Activated T-cell treated with anti-CD3 and anti-CD28 coated beads for 1 hour (primary cell): ENCODE measurements at regions not wholly inside any gene's neighbourhood (a gene's known extent, or its start where the extent isn't known, plus 50 kb on each side); places are given as distances from the start of the nearest gene placed in this dataset.

ENCODE experiments used
- DNase-seq: peaks from one replicate; pipeline ENCODE4 v3.0.0-alpha.2; 2020; ENCODE audit warnings: low read depth

DNA sequence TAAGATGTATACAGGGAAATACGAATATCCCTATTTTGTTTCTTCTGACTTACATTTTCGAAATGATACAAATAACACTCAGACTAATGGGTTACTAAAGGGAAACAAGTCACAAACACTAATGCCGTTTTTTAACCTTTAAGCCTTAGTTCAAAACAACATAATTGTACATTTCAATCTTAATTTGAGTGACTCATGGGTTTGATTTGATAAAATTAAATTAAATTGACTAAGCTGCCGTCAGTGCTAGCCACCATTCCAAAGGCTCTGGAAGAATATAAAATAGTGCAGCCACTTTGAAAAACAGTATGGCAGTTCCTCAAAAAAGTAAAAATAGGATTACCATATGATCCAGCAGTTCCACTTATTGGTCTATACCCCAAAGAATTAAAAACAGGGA lies 133.8 kb upstream of the NT5C1B start:
- DNase-seq: no peak

GRCh38 chr2:18722101-18722500 lies 132.7 kb upstream of the NT5C1B start:
- no peak for DNase-seq

- no peak for DNase-seq
These were observed 131.9 kb upstream of the NT5C1B start for GRCh38 chr2:18721038-18721922.

- no peak for DNase-seq
These were observed 130.8 kb upstream of the NT5C1B start for GRCh38 chr2:18719978-18720775.

DNA sequence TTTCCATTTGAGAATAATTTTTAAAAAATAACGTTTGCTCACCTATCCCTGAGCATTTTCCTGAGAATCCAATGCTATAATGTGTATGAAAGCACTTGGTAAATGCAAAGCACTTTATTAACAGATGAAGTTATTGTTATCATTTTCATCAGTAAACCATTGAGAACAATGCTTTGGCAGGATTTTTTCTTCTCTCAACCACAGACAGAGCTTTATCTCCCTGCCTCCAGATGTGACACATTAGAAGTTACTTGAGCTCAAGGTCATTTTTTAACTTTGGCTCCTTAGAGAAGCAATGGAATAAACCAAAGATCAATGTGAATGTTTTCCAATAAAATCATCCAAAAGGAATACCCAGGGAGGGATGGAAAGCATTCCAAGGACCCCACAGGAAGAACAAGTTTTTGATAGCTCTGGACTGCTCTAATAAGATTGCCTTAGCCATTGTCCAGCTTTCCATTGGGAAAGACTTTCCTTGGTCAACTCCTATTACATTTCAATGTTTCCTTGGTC lies 118.9 kb upstream of the NT5C1B start:
- no peak for DNase-seq

DNA sequence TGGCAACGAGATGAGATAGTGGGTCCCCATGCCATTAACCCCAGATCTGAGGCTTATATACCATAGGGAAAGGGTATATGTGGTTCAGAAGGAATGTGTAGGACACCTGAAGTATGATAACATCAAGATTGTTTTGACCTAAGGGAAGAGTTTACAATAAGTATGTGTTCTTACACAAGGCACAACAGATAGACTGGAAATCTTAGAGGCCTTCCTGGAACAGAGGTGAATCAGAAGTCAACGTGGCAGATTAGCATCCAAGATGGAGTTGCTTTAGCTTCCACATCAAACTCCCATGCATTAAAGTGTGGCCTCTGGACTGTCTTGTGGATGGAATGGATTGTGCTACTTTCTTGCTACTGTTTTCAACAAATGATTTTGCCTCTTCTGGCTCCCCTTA lies 116.6 kb upstream of the NT5C1B start:
- no peak for DNase-seq

DNA sequence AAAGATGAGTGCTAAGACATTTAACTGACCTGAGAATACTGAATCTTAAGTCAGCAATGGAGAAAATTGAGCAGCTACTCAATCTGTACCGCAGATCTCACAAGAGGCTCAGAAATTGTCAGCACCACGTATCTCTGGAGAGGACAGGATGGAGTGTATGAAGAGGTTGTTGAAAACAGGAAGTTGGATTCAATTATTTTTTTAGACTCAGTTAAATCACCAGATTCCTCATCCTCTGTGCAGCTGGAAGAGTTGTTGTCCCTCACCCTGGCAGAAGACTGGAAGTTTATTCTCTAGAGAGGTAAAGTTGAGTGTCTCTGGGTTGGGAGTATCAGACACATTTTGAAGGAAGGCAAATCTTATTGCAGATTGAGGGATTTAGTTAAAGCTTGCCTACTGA lies 114.9 kb upstream of the NT5C1B start:
- no peak for DNase-seq

DNA sequence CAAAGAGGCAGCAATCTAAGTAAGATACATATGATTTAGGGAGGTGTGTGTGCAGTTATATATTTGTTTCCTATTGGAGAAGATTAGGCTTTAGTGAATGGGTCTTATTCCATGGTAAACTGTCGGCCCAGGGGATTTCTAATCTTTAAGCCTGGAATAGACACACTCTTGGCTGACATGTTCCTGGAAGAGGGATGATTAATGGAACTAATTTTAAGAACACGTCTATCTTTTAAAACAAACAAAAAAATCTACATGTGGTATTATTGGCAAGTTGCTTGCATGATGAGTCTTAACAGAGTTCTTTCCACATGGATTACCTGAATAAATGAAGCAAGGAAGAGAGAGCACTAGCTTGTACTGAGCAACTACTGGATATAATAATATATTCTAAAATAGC lies 114.2 kb upstream of the NT5C1B start:
- no peak for DNase-seq

DNA sequence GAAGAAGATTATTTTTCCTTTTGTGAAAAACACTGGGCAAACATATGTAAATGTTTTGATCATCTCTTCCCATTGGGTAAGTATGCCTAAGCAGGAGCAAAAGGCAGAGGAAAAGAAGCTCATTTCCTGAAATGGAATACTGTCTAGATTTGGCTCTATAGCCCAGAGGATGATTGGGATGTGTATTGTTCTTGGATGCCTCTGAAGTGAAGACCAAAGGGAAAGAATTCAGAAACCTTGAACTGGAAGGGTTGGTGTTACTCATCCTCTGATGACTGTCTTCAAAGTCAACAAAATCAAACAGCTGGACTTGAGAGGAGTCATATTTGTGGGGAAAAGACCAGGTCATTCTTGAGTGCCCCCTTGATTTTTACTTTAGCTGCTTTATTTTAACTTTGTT lies 112.6 kb upstream of the NT5C1B start:
- DNase-seq: no peak

- no peak for DNase-seq
These were observed 112.2 kb upstream of the NT5C1B start for GRCh38 chr2:18701546-18701945.

DNA sequence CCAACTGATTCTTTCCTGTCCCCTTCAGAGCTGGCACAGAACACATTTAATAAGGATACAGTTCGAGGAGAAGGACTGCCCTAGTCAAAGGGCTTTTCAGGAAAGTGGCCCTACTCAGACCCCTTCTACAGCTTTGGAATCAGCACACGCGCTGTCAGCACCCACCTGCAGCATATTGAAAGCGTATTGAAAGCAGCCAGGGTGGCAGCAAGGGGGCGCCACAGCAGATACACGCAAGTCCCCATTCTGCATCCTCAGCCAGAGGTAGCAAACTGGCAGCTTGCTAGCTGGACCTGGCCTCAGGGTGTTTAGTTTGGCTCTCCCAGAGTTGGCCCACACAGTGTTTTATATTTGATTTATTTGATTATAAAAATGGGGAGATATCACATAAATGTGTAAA lies 101.0 kb upstream of the NT5C1B start:
- DNase-seq: no peak

GRCh38 chr2:18684206-18685038 lies 95.1 kb upstream of the NT5C1B start:
- no peak for DNase-seq

GRCh38 chr2:18682681-18683080 lies 93.3 kb upstream of the NT5C1B start:
- no peak for DNase-seq

DNA sequence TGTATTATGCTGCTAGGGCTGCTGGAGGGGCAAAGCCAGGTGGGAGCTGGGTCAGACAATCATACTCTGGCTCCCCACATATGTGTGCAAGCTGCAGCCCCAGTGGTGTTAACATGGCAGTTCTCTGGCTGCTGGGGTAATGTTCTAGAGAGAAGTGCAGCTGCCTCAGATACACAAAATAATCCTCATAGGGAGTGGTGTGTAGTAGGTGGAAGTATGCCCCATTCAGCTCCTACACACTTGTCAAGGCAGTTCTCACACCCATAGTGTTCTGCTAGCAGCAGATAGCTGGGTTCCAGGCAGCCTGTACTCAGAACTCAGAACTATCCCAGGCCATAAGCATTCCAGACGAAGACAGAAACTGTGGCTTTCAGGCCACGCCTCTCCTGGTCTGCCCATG lies 87.9 kb upstream of the NT5C1B start:
- DNase-seq: no peak

- DNase-seq: no peak
These were observed 84.9 kb upstream of the NT5C1B start for GRCh38 chr2:18674309-18674708.

- no peak for DNase-seq
These were observed 82.0 kb upstream of the NT5C1B start for GRCh38 chr2:18671363-18671762.

DNA sequence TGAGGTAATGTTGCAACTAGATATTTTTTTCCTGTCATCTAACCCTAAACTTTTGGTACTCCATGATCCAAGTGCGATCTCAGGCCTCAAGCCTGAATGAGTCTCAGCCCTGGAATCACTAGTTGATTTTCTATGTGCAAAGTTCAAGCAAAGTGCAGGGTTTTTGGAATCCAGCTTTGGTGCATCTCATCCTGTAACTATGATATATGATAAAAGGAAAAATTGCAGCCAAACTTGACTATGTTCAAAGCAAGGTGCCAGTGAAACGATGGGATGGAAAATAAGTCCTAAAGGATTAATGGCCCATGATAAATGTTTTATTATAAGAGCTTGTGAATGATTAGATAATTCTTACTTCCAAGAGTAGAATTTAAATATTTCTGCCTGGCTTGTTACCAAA lies 78.9 kb upstream of the NT5C1B start:
- no peak for DNase-seq

DNA sequence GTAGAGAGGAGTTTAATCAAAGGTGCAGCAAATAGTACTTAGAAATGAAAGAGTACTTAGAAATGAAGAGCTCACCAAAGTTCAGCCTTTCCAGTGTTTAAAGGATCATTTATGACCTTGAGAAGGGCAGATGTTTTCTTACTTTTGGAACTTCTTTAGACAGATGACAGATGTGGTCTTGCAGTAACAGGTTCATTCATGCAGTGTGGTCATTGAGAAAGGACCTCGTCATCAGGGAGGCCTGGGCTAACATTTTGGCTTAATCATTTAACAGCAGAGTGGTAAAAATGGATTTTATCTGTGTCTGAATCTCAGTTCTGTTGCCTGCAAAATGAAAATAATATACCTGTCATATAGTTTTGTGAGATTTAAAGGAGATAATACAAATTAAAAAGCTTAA lies 75.1 kb upstream of the NT5C1B start:
- no peak for DNase-seq

DNA sequence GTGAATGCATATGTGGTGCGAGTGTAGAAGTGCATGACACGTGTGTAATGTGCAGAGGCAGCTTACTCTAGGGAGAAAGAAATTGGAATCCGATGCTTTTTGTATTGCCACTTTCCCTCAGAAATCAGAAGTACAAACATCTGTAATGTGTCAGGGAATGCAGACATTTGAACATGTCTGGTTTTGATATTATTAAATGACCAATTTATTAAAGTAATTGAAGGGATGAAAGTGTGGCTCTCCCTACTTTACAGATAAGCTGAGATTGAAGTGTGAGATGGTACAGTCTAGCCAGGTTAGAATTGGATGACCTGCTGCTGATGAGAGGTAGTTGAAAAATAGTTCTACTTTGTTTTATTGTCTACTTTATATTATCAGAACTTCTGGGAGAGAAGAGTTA lies 74.5 kb upstream of the NT5C1B start:
- DNase-seq: no peak

GRCh38 chr2:18662689-18663088 lies 73.3 kb upstream of the NT5C1B start:
- DNase-seq: no peak

DNA sequence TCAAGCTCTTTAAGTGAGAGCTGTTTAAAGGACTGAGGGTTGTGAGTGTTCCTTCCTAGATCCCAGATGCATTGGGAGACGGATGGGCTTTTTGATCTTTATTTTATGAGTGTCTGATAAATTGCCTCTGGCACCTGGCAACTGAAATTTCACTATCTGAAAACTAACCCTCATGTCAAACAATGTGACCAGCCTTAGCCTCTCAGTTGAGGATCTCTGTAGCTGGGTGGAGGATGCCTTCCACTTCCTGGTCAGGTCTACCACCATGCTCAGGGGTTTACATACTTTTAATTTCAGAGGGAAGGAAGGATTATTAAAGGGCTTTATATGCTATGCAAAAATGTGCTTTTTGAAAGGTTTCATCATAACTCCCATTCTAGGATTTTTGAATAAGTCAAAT lies 70.5 kb upstream of the NT5C1B start:
- no peak for DNase-seq

DNA sequence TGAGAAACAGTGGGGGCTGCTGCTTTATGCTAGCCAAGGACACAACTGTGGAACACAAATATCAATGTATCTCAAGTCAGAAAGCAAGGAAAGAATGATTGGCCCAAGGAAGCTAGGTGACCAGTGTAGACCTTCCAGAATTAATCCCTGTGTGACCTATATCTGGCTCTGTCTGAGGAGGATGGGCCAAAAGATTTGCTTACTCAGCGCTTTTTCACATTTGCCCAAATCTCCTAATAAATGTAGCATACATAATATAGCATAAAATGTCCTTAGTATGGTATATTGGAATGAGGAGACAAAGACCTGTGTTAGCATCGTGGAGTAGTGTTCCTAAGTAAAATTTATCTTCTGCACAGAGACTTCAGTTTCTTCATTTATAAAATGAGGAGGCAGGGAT lies 66.7 kb upstream of the NT5C1B start:
- DNase-seq: no peak
